Neutrophil (primary cell): ENCODE measurements at regions not wholly inside any gene's neighbourhood (a gene's known extent, or its start where the extent isn't known, plus 50 kb on each side); places are given as distances from the start of the nearest gene placed in this dataset.

ENCODE experiments used
- H3K27ac ChIP-seq: fragments of 200-600 bp; sonication (generic); 2 replicates; pipeline ENCODE4 v1.5.1; 2016; ENCODE audit warnings: mild to moderate bottlenecking, moderate library complexity
- H3K27me3 ChIP-seq: fragments of 200-600 bp; sonication (generic); 2 replicates; pipeline ENCODE4 v1.6.0; 2016; ENCODE audit warnings: mild to moderate bottlenecking
- H3K36me3 ChIP-seq: fragments of 200-600 bp; sonication (generic); 2 replicates; pipeline ENCODE4 v1.5.1; 2017
- H3K4me1 ChIP-seq, 2 experiments: fragments of 200-600 bp in 1 of 2; sonication (generic) in 1 of 2; 1 replicate in 1 of 2; 2 replicates in 1 of 2; pipeline versions ENCODE4 v1.5.1 to v1.6.1; 2013 to 2016; ENCODE audit warnings: low read depth in 1 of 2, low read length in 1 of 2, mild to moderate bottlenecking in 1 of 2, moderate library complexity in 1 of 2; ENCODE audit not compliant: control insufficient read depth in 1 of 2, insufficient read depth in 1 of 2
- H3K4me3 ChIP-seq, 2 experiments: fragments of 200-600 bp in 1 of 2; sonication (generic) in 1 of 2; 1 replicate in 1 of 2; 2 replicates in 1 of 2; pipeline ENCODE4 v1.5.1; 2013 to 2016; ENCODE audit warnings: low read depth in 1 of 2, low read length in 1 of 2, mild to moderate bottlenecking in 1 of 2, moderate library complexity in 1 of 2
- H3K9me3 ChIP-seq: fragments of 200-600 bp; sonication (generic); 2 replicates; pipeline ENCODE4 v1.5.1; 2016
- TF ChIP-seq, protein P1 (sequence below): fragments of 200-600 bp; sonication (generic); IDR thresholded peaks from 2 replicates; pipeline ENCODE4 v1.5.1; 2016; ENCODE audit warnings: antibody characterized with exemption

DNA sequence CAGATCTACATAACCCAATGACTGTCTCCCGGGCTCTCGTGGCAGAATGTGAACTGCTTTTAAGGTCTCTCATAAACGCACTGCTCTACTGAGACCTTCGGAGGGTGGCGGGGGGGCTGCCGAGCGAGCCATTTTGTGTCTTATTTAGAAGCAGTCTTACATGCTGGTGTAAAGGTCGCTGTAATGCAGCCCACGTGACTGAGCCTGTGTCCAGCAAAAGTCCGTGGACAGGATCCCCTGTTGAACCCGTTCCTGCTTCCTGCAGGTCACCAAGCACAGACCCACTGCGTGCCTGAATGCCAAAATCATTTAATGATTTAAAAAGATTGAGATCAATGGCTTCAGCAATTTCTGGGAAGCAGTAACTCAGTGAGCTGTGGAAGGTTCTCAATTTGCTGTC lies 415.9 kb downstream of the BCOR start:
- Histone ChIP-seq H3K27ac (no peak overlapping the region), H3K27me3 (peaks cover 3% of the 10 kb centered on the region), H3K4me1 (no peaks in the 10 kb centered on the region), H3K4me3 (no peak overlapping the region), H3K9me3 (no peaks in the 10 kb centered on the region), H3K36me3 (no peaks in the 10 kb centered on the region)
- TF ChIP-seq, protein P1, sequence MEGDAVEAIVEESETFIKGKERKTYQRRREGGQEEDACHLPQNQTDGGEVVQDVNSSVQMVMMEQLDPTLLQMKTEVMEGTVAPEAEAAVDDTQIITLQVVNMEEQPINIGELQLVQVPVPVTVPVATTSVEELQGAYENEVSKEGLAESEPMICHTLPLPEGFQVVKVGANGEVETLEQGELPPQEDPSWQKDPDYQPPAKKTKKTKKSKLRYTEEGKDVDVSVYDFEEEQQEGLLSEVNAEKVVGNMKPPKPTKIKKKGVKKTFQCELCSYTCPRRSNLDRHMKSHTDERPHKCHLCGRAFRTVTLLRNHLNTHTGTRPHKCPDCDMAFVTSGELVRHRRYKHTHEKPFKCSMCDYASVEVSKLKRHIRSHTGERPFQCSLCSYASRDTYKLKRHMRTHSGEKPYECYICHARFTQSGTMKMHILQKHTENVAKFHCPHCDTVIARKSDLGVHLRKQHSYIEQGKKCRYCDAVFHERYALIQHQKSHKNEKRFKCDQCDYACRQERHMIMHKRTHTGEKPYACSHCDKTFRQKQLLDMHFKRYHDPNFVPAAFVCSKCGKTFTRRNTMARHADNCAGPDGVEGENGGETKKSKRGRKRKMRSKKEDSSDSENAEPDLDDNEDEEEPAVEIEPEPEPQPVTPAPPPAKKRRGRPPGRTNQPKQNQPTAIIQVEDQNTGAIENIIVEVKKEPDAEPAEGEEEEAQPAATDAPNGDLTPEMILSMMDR: no peak

DNA sequence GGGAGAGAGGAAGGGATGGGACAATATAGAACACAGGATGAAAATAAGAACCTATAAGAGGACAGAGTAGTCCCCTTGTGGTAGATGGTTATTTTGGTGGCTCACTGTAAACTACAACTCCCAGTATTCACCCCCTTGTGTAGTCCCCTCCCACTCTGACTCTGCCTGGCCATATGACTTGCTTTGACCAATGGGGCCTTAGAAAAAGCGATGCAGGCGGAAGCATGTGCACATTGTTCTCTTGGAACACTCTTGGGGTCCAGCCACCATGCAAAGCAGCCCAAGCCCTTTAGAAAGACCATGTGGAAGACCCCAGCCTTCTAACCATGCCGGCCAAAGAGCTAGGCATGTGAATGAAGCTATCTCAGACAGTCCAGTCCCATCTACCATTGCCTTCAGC lies 415.0 kb downstream of the BCOR start:
- Histone ChIP-seq H3K36me3 (no peaks in the 10 kb centered on the region), H3K27me3 (peaks cover 12% of the 10 kb centered on the region)

DNA sequence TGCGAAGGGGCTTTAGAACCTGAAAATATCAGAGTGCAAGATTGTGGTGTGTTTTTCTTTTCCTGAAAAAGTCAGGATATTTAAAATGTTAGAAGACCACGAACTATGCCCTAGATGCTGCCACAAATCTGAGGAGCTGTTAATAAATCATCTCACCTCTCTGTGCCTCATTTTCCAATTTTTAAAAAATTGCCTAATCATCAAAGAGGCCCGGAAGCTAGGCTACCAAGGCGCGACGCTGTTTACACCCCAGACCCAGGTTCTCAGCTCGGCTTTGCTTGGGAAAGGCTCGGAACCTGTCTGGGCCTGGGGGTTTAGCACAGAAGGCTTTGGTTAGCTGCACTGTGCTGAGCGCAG lies 409.6 kb downstream of the BCOR start:
- no peaks in the 10 kb centered on the region for H3K36me3 ChIP-seq
- no peak overlapping the region for H3K27ac ChIP-seq
- H3K27me3 ChIP-seq: peaks cover 55% of the 10 kb centered on the region
- H3K9me3 ChIP-seq: no peaks in the 10 kb centered on the region
- H3K4me1 ChIP-seq: peaks cover 0 to 12% of the 10 kb centered on the region in 2 experiments
- no peak overlapping the region for H3K4me3 ChIP-seq
- TF ChIP-seq, protein P1: no peak

More for the DNA sequence above, 415.0 kb downstream of the BCOR start:
- Histone ChIP-seq H3K9me3 (no peaks in the 10 kb centered on the region), H3K4me1 (no peaks in the 10 kb centered on the region), H3K4me3 (no peak overlapping the region), H3K27ac (no peak overlapping the region)
- TF ChIP-seq, protein P1: no peak

DNA sequence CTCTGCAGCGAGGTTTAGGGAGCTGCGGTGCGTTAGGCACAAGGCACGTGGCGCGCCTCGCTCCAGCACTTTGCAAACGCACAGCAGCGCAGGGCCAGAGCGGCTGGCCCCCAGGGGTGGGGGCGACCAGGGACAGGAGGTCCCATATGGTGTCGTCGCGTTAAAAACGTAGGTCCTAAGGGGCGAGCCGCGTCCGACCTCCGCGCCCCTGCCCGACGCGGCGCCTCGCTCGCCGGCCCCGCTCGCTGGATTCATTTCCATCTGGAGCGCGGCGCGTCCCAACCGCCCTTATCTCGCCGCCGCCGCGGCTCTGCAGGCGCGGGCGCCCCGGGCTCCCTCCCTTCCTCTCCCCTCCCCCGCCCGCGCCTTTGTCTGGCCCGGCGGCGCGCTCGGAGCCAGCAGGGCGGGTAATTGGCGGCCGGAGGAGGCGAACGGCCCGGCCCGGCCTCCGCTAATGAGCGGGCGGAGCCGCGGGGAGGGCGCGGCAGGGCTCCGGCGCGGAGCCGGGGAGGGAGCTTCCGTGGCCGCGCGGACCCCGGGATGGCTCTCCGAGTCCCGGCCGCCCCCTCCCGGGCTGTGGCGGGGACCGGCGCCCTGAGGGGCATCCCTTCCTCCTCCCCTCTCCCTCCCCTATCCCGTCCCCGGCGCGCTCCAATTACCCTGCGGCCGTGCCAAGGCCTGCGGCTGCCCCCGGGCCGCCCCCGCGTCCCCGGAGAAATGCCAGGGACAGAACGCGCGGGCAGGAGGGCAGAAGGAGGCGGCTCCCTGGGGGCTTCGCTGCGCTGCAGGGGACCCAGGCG lies 409.0 kb downstream of the BCOR start:
- no peaks in the 10 kb centered on the region for H3K36me3 ChIP-seq
- no peaks in the 10 kb centered on the region for H3K9me3 ChIP-seq
- TF ChIP-seq, protein P1: no peak
- no peak overlapping the region for H3K27ac ChIP-seq
- H3K27me3 ChIP-seq: peaks cover 59% of the 10 kb centered on the region
- H3K4me3 ChIP-seq: no peak overlapping the region
- H3K4me1 ChIP-seq: peaks cover 0 to 12% of the 10 kb centered on the region in 2 experiments

DNA sequence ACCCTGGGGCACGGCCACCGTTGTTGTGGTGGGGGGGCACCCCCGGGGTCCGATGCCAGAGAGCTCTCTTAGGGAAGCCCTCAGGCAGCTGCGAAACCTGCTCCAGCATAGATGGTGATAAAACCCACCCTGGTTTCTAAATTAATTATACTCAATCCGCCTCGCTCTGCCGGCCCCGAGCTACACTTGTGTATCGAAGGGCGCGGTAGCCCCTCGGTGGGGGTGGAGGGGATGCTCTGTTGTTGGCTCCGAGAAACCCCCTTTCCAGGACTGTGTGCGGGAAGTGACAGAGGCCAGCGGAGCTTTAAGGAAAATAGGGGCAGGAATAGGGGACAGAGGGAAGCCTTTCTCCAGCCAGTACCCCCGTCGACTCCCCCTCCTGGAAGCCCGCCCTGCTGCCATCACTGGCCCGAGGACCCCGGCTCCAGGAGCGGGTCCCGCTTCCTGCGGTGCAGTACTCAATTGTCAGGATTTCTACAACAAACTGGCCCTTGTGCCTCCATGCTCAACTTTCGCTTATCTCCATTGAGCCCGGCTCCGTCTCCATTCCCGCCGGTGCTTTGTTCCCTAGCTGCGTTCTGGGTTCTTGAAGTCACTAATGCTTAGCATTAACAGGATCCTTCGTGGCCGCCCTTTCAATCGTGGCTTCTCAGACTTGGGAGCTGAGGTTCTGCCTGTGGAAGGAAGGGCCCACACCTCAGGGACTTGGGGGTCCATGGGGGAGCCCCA lies 408.2 kb downstream of the BCOR start:
- H3K9me3 ChIP-seq: no peaks in the 10 kb centered on the region
- TF ChIP-seq, protein P1: no peak
- peaks cover 64% of the 10 kb centered on the region for H3K27me3 ChIP-seq
- H3K36me3 ChIP-seq: no peaks in the 10 kb centered on the region
- H3K4me3 ChIP-seq: no peak overlapping the region
- H3K27ac ChIP-seq: no peak overlapping the region
- H3K4me1 ChIP-seq: peaks cover 0 to 12% of the 10 kb centered on the region in 2 experiments
